Mesenchymal stem cell (in vitro differentiated cells and primary cell): ENCODE measurements at regions not wholly inside any gene's neighbourhood (a gene's known extent, or its start where the extent isn't known, plus 50 kb on each side); places are given as distances from the start of the nearest gene placed in this dataset.
"Not testable (repeated sequence)": the region's sequence is repeated elsewhere in the genome, so short reads cannot be mapped to it uniquely, and the experiment has no call there.

Experiments
- DNase-seq: peaks from one replicate; pipeline ENCODE4 v3.0.0-alpha.2; 2013
- H2AFZ ChIP-seq: one replicate; pipeline ENCODE4 v1.6.1; 2013; ENCODE audit warnings: low read depth, mild to moderate bottlenecking, control low read depth, inconsistent platforms, low read length, moderate library complexity
- H2AK5ac ChIP-seq: 2 replicates; pipeline ENCODE4 v1.6.1; 2013; ENCODE audit warnings: low read length, moderate library complexity, mild to moderate bottlenecking, inconsistent platforms; ENCODE audit not compliant: severe bottlenecking
- H2BK120ac ChIP-seq: one replicate; pipeline ENCODE4 v1.6.1; 2013; ENCODE audit warnings: low read depth, mild to moderate bottlenecking, inconsistent platforms, low read length, moderate library complexity
- H2BK12ac ChIP-seq, 2 experiments: one replicate each; pipeline ENCODE4 v1.6.1; 2013; ENCODE audit warnings: inconsistent platforms in 2 of 2, low read length in 2 of 2, mild to moderate bottlenecking in 2 of 2, moderate library complexity in 2 of 2, control low read depth in 1 of 2
- H2BK15ac ChIP-seq: one replicate; pipeline ENCODE4 v1.6.1; 2013; ENCODE audit warnings: mild to moderate bottlenecking, low read depth, inconsistent platforms; ENCODE audit not compliant: poor library complexity, severe bottlenecking
- H2BK5ac ChIP-seq: 2 replicates; pipeline ENCODE4 v1.6.1; 2013; ENCODE audit warnings: low read depth, mild to moderate bottlenecking, low read length, control low read depth, inconsistent platforms; ENCODE audit not compliant: poor library complexity, severe bottlenecking
- H3K14ac ChIP-seq, 2 experiments: one replicate each; pipeline ENCODE4 v1.6.1; 2013; ENCODE audit warnings: inconsistent platforms in 2 of 2, low read length in 2 of 2, control low read depth in 1 of 2, mild to moderate bottlenecking in 1 of 2, moderate library complexity in 1 of 2
- H3K18ac ChIP-seq, 2 experiments: one replicate each; pipeline ENCODE4 v1.6.1; 2013; ENCODE audit warnings: inconsistent platforms in 2 of 2, low read length in 2 of 2, control low read depth in 1 of 2, low read depth in 1 of 2, mild to moderate bottlenecking in 1 of 2
- H3K23ac ChIP-seq, 2 experiments: one replicate each; pipeline ENCODE4 v1.6.1; 2013; ENCODE audit warnings: inconsistent platforms in 2 of 2, low read length in 2 of 2, mild to moderate bottlenecking in 2 of 2, moderate library complexity in 2 of 2, control low read depth in 1 of 2
- H3K27ac ChIP-seq: 2 replicates; pipeline ENCODE4 v1.5.1; 2013; ENCODE audit warnings: mild to moderate bottlenecking, moderate library complexity, low read length, control low read depth, inconsistent platforms; ENCODE audit not compliant: poor library complexity, severe bottlenecking
- H3K27me3 ChIP-seq, 2 experiments: 2 replicates each; pipeline versions ENCODE4 v1.6.1 to v1.7.0; 2013; ENCODE audit warnings: low read length in 2 of 2, mild to moderate bottlenecking in 2 of 2, moderate library complexity in 2 of 2, control low read depth in 1 of 2, inconsistent platforms in 1 of 2; ENCODE audit not compliant: control insufficient read depth in 1 of 2, insufficient read depth in 1 of 2
- H3K36me3 ChIP-seq, 2 experiments: 2 replicates each; pipeline versions ENCODE4 v1.6.1 to v1.7.0; 2013; ENCODE audit warnings: low read length in 2 of 2, control low read depth in 1 of 2, inconsistent platforms in 1 of 2, low read depth in 1 of 2, mild to moderate bottlenecking in 1 of 2; ENCODE audit not compliant: insufficient read depth in 2 of 2, control insufficient read depth in 1 of 2
- H3K4ac ChIP-seq, 2 experiments: one replicate each; pipeline ENCODE4 v1.6.1; 2013; ENCODE audit warnings: inconsistent platforms in 2 of 2, low read length in 2 of 2, mild to moderate bottlenecking in 2 of 2, moderate library complexity in 2 of 2, control low read depth in 1 of 2, low read depth in 1 of 2
- H3K4me1 ChIP-seq: 2 replicates; pipeline ENCODE4 v1.6.1; 2013; ENCODE audit warnings: low read depth, low read length, control low read depth; ENCODE audit not compliant: control insufficient read depth, insufficient read depth
- H3K4me2 ChIP-seq: 2 replicates; pipeline ENCODE4 v1.6.1; 2013; ENCODE audit warnings: low read length, mild to moderate bottlenecking, inconsistent platforms; ENCODE audit not compliant: poor library complexity, severe bottlenecking
- H3K4me3 ChIP-seq, 2 experiments: 2 replicates each; pipeline versions ENCODE4 v1.5.1 to v1.7.0; 2013; ENCODE audit warnings: low read length in 2 of 2, mild to moderate bottlenecking in 2 of 2, control low read depth in 1 of 2, low read depth in 1 of 2; ENCODE audit not compliant: insufficient read depth in 1 of 2
- H3K79me1 ChIP-seq: replicated peaks from 2 replicates; pipeline ENCODE4 v1.6.1; 2013; ENCODE audit warnings: mild to moderate bottlenecking, control low read depth, low read length, inconsistent platforms; ENCODE audit not compliant: poor library complexity, severe bottlenecking
- H3K9ac ChIP-seq: 2 replicates; pipeline ENCODE4 v1.7.0; 2013; ENCODE audit warnings: mild to moderate bottlenecking, low read length, moderate library complexity
- H3K9me3 ChIP-seq: 2 replicates; pipeline ENCODE4 v1.7.0; 2013; ENCODE audit warnings: mild to moderate bottlenecking, low read length; ENCODE audit not compliant: control insufficient read depth
- H4K8ac ChIP-seq: one replicate; pipeline ENCODE4 v1.6.1; 2013; ENCODE audit warnings: inconsistent platforms, mild to moderate bottlenecking, low read length, moderate library complexity
- H4K91ac ChIP-seq: one replicate; pipeline ENCODE4 v1.6.1; 2013; ENCODE audit warnings: mild to moderate bottlenecking, low read length, inconsistent platforms
- WGBS: methylation state at CpG from one replicate; pipeline ENCODE4 v1.1.7; 2013; ENCODE audit warnings: mixed read lengths; 5-methylcytosine and 5-hydroxymethylcytosine counted together

- H2AK5ac ChIP-seq = no peak overlapping the region
- peak overlapping the region; percentile 44 for H2BK5ac ChIP-seq
- H3K36me3 ChIP-seq = no peaks in the 10 kb centered on the region
- no peak overlapping the region for H2AFZ ChIP-seq
- no peak overlapping the region for H3K14ac ChIP-seq
- H3K79me1 ChIP-seq = no peaks in the 10 kb centered on the region
- H3K4ac ChIP-seq = no peak overlapping the region
- peak overlapping the region; percentile 38 for H3K9ac ChIP-seq
- no peaks in the 10 kb centered on the region for H3K9me3 ChIP-seq
- H4K91ac ChIP-seq = no peak overlapping the region
- no peak overlapping the region for H3K4me3 ChIP-seq
- no peak overlapping the region for H3K18ac ChIP-seq
- no peak for DNase-seq
- H2BK12ac ChIP-seq = no peak overlapping the region
- H3K23ac ChIP-seq = no peak overlapping the region
- WGBS = 73% methylated on average over 3 of the region's 4 CpGs
- H2BK15ac ChIP-seq = no peak overlapping the region
- H2BK120ac ChIP-seq = no peak overlapping the region
- no peaks in the 10 kb centered on the region for H3K27me3 ChIP-seq
- no peak overlapping the region for H3K4me2 ChIP-seq
- no peaks in the 10 kb centered on the region for H3K4me1 ChIP-seq
- H3K27ac ChIP-seq = no peak overlapping the region
- H4K8ac ChIP-seq = no peak overlapping the region
Measured at GRCh38 chr13:30520571-30520970, 54.8 kb upstream of the HMGB1 start.

GRCh38 chr13:30523211-30523610 lies 57.5 kb upstream of the HMGB1 start:
- no peaks in the 10 kb centered on the region for H3K9me3 ChIP-seq
- no peak overlapping the region for H3K4ac ChIP-seq
- no peak overlapping the region for H2BK12ac ChIP-seq
- no peak overlapping the region for H2BK15ac ChIP-seq
- no peak overlapping the region for H2AK5ac ChIP-seq
- H3K79me1 ChIP-seq = no peaks in the 10 kb centered on the region
- no CpG with 5 or more reads among the region's 2 CpGs for WGBS
- H3K18ac ChIP-seq = no peak overlapping the region
- H2BK5ac ChIP-seq = no peak overlapping the region
- no peak overlapping the region for H3K14ac ChIP-seq
- H3K4me1 ChIP-seq = no peaks in the 10 kb centered on the region
- no peak overlapping the region for H2BK120ac ChIP-seq
- no peak overlapping the region for H3K27ac ChIP-seq
- no peaks in the 10 kb centered on the region for H3K27me3 ChIP-seq
- DNase-seq = no peak
- no peak overlapping the region for H4K91ac ChIP-seq
- H3K4me2 ChIP-seq = no peak overlapping the region
- no peak overlapping the region for H3K23ac ChIP-seq
- H4K8ac ChIP-seq = no peak overlapping the region
- H3K36me3 ChIP-seq = no peaks in the 10 kb centered on the region
- no peak overlapping the region for H2AFZ ChIP-seq
- no peak overlapping the region for H3K4me3 ChIP-seq
- no peak overlapping the region for H3K9ac ChIP-seq

- H2BK5ac ChIP-seq, H3K9me3 ChIP-seq, H3K4me2 ChIP-seq, H2BK120ac ChIP-seq, H3K27ac ChIP-seq, H3K4me3 ChIP-seq, H2BK15ac ChIP-seq, H3K23ac ChIP-seq, H4K91ac ChIP-seq, H3K9ac ChIP-seq, H4K8ac ChIP-seq, H3K18ac ChIP-seq, H2AFZ ChIP-seq, H3K4me1 ChIP-seq, H2AK5ac ChIP-seq, H3K27me3 ChIP-seq, H3K79me1 ChIP-seq, DNase-seq, H3K14ac ChIP-seq, H3K36me3 ChIP-seq, H3K4ac ChIP-seq, H2BK12ac ChIP-seq: not testable (repeated sequence)
- no CpG with 5 or more reads among the region's 1 CpG for WGBS
Measured at GRCh38 chr13:30523817-30524216, 58.1 kb upstream of the HMGB1 start.

- H3K27me3 ChIP-seq, H3K4me2 ChIP-seq, H4K91ac ChIP-seq, H3K4me1 ChIP-seq, H4K8ac ChIP-seq, H2AFZ ChIP-seq, H3K4ac ChIP-seq, H3K27ac ChIP-seq, H2BK15ac ChIP-seq, DNase-seq, H3K18ac ChIP-seq, H3K36me3 ChIP-seq, H3K9me3 ChIP-seq, H3K79me1 ChIP-seq, H2AK5ac ChIP-seq, H3K9ac ChIP-seq, H3K23ac ChIP-seq, H2BK5ac ChIP-seq, H3K4me3 ChIP-seq, H2BK12ac ChIP-seq, H3K14ac ChIP-seq, H2BK120ac ChIP-seq: not testable (repeated sequence)
- WGBS = no CpG with 5 or more reads among the region's 1 CpG
Measured at GRCh38 chr13:30525212-30525611, 59.5 kb upstream of the HMGB1 start.
